ENCODE measurements at regions not wholly inside any gene's neighbourhood (a gene's known extent, or its start where the extent isn't known, plus 50 kb on each side); places are given as distances from the start of the nearest gene placed in this dataset.

GRCh38 chr10:10796774-10797415, 220.8 kb upstream of the CELF2 start:
- peak; percentile 14 for DNase-seq (ENCODE audit: low spot score)

- DNase-seq (ENCODE audit: low spot score): no peak
These were observed 220.2 kb upstream of the CELF2 start for GRCh38 chr10:10797513-10797912.

- peak; percentile 77 for DNase-seq (ENCODE audit: low spot score)
These were observed 219.4 kb upstream of the CELF2 start for GRCh38 chr10:10798102-10798863.

- no peak for DNase-seq (ENCODE audit: low spot score)
These were observed 218.8 kb upstream of the CELF2 start for GRCh38 chr10:10798864-10799192.

GRCh38 chr10:10800961-10801360, 216.7 kb upstream of the CELF2 start:
- DNase-seq (ENCODE audit: low spot score): no peak

GRCh38 chr10:10803278-10803677, 214.4 kb upstream of the CELF2 start:
- DNase-seq (ENCODE audit: low spot score): no peak

GRCh38 chr10:10804061-10804460, 213.6 kb upstream of the CELF2 start:
- no peak for DNase-seq (ENCODE audit: low spot score)

GRCh38 chr10:10804998-10805740, 212.5 kb upstream of the CELF2 start:
- DNase-seq (ENCODE audit: low spot score): no peak

- DNase-seq (ENCODE audit: low spot score): no peak
These were observed 210.6 kb upstream of the CELF2 start for GRCh38 chr10:10807106-10807505.

GRCh38 chr10:10811562-10811961, 206.1 kb upstream of the CELF2 start:
- DNase-seq (ENCODE audit: low spot score): no peak

GRCh38 chr10:10813656-10814055, 204.0 kb upstream of the CELF2 start:
- DNase-seq (ENCODE audit: low spot score): no peak

GRCh38 chr10:10814069-10814468, 203.6 kb upstream of the CELF2 start:
- DNase-seq (ENCODE audit: low spot score): no peak

- no peak for DNase-seq (ENCODE audit: low spot score)
These were observed 201.2 kb upstream of the CELF2 start for GRCh38 chr10:10816447-10816846.

GRCh38 chr10:10817609-10818008, 200.1 kb upstream of the CELF2 start:
- DNase-seq (ENCODE audit: low spot score): no peak

GRCh38 chr10:10818082-10818481, 199.6 kb upstream of the CELF2 start:
- DNase-seq (ENCODE audit: low spot score): no peak

- no peak for DNase-seq (ENCODE audit: low spot score)
These were observed 198.3 kb upstream of the CELF2 start for GRCh38 chr10:10819206-10819856.

- no peak for DNase-seq (ENCODE audit: low spot score)
These were observed 195.7 kb upstream of the CELF2 start for GRCh38 chr10:10821926-10822325.

GRCh38 chr10:10824591-10825148, 193.0 kb upstream of the CELF2 start:
- peak; percentile 45 for DNase-seq (ENCODE audit: low spot score)

- no peak for DNase-seq (ENCODE audit: low spot score)
These were observed 191.5 kb upstream of the CELF2 start for GRCh38 chr10:10826125-10826524.

- no peak for DNase-seq (ENCODE audit: low spot score)
These were observed 189.0 kb upstream of the CELF2 start for GRCh38 chr10:10828623-10829022.

GRCh38 chr10:10829576-10829975, 188.1 kb upstream of the CELF2 start:
- no peak for DNase-seq (ENCODE audit: low spot score)
